GM19467 (cell line): ENCODE measurements at regions not wholly inside any gene's neighbourhood (a gene's known extent, or its start where the extent isn't known, plus 50 kb on each side); places are given as distances from the start of the nearest gene placed in this dataset.

Experiments used
- ATAC-seq: cut with Tn5 transposase; IDR thresholded peaks from one replicate; pipeline ENCODE4 v1.9.1; 2021; ENCODE audit warnings: mild to moderate bottlenecking, moderate library complexity; ENCODE audit not compliant: unreplicated experiment

DNA sequence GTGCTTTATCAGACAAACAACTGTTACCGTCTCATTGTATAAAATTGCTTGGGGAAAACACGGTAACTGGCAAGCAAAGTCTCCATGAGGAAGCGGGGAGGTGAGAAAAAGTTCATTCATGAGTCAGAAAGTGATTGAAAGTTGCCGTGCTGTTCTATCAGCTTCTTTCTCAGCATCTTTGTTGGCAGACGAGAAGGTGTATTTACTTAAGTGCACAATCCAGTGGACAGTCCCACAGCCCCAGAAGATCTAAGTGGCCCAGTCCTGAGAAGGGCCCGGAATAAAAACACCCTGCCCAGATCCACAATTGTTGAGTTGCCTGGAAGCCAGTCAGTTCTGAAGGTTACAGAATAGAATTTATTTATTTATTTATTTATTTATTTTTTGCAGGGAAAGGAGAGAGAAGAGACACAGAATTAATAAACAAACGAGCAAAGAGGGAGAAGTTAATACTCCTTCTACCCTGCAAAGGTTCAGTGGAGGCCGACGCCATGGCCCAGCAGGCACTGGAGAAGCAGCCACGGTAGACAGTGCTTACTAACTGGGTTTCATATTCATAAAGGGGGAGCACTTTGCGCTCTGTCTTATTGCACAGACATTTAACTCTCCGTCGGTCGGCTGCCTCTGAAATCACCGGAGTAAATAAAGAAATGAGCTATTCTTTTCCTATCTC lies 676.0 kb upstream of the SALL3 start:
- ATAC-seq = no peak

DNA sequence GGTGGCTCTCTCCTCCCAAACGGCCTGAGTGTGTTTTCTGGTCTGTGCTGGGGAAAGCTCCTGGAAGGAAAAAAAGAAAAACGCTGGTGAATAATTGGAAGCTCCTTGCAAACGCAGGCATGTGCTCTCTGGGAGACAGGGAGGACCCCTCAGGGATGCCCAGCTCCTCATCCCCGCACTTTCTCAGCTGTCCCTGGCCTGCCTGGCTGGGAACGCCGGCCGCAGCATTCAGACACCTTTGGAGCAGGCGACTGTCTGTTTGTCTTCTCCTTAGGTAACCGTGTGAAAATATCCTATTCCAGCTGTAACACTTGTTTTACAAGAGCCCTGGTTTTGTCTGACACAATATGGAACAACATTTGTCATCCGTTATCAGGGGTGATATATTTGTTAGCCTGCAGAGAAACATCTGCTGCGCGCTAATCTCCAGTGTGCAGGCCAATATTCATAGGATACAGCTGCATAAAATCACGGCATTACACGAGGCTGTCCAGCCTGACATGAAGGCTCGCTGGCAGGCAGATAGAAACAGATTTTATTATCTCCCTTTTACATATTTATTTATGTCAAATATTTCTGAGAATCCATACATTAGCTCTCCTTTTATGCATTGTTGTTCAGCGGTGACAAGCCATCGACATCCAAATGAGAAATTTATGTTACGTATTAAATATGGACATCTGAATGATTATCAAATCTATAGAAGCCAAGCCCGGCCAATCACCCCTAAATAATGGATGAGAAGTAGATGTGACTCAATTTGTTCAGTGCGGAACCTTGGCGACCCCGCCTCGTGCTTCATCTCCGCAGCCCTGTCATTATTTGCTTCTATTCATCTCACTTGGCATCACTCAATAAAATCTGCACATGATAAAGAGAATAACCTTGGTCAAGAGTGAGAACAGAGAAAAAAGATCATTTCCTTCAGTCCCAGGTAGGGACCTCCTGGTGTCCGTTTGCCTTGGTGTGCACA lies 675.1 kb upstream of the SALL3 start:
- ATAC-seq = no peak

DNA sequence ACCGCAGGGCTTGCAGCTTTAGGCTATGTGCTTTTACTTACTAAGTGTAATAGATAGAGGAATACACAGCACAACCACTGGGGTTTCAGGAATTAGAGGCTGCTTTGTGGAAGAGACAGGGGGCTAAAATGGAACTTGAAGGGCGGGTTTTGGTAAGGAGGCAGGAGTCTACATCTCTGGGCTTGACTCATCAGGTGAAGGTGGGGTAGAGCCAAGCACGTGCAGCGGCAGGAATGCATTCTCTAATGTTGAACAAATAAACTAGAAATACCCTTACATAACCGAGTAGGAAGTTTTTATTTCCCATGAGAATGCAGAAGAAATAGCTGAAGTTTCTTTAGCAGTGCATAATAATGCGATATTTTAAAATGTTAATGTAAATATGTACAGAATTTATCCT lies 673.8 kb upstream of the SALL3 start:
- no peak for ATAC-seq

DNA sequence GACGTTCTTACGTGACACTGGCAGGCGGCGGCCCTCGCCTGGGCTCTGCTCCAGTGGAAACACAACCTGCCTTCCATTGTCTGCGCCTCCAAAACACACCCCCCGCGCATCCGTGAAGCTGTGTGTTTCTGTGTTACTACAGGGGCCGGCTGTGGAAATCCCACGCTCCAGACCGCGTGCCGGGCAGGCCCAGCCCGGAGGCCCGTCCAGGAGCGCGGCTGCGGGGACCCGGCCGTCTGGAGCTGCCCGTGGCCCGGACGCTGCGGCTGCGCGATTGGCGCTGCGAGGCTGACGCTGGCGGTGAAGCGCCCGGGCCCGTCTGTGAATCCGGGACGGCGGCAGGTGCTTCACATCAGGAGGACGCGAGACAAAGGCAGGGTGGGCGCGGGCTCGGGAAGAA lies 670.3 kb upstream of the SALL3 start:
- no peak for ATAC-seq

DNA sequence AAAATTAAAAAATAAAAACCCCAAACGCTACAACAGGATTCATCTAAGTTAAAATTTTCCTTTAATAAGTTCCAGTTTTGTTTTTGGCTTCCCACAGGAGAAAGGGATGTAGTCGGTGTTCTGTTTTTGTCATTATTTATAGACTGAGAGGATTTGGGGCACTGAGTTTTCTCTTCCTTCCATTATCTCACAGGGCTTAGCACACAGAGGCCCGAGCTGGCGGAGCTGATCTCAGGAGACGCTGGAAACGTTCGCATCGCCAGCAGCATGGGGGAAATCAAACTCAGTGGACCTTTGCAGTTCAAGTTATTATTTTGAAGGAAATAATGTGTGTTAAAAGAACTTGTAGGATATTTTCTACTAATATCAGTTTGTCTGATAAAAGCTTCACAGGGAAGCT lies 669.7 kb upstream of the SALL3 start:
- ATAC-seq = no peak

DNA sequence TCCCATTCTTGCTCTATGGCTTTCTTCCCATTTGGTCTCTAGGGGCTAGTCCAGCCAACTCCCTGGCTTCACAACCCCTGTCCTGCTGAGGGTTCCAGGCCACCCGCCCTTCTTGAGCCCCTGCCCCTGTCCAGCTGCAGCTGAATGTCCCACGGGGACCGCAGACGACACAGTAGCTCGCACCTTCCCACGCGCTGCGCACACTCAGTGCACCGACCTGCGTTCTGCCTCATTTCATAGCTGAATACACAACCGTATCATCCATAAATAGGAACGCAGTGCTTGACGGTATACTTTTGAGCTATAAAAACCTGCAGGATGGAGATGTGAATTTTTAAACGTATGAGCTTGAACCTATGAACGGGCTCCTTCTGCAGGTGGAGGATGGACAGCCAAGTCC lies 660.4 kb upstream of the SALL3 start:
- no peak for ATAC-seq

DNA sequence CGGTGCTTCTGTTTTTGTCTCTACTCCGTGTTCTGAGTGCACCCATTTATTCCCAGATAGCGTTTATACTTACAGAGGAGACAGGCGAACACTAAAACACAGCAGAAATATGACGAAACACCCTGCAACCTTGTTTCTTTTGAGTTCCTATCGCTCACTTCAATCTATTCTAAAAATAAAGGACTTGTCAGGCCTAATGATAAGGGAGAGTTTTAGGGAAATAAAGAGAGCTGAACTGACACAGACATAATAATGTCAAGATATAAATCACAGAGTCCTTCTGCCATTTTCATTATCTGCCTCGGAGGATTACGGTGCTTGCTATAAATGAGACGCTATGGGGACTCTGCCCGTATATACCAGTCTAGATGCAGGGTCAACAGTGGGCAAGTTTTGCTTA lies 659.7 kb upstream of the SALL3 start:
- ATAC-seq = no peak

DNA sequence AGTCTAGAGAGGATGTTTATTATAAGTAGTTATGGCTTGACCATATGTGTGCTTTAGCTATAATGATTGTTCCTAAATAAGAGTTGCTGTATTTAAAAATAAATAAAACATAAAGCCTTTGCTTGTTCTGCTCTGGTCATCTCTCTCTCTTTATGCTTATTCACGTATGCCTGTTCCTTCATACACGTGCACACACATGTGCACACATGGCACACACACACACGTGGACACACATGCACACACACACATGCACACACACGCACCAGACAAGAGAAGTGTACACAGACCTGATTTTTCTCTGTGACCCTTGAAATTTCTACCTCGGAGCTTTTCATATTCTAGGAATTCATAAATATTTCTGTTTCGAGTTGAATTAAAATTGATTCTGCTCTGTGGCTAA lies 658.2 kb upstream of the SALL3 start:
- no peak for ATAC-seq

DNA sequence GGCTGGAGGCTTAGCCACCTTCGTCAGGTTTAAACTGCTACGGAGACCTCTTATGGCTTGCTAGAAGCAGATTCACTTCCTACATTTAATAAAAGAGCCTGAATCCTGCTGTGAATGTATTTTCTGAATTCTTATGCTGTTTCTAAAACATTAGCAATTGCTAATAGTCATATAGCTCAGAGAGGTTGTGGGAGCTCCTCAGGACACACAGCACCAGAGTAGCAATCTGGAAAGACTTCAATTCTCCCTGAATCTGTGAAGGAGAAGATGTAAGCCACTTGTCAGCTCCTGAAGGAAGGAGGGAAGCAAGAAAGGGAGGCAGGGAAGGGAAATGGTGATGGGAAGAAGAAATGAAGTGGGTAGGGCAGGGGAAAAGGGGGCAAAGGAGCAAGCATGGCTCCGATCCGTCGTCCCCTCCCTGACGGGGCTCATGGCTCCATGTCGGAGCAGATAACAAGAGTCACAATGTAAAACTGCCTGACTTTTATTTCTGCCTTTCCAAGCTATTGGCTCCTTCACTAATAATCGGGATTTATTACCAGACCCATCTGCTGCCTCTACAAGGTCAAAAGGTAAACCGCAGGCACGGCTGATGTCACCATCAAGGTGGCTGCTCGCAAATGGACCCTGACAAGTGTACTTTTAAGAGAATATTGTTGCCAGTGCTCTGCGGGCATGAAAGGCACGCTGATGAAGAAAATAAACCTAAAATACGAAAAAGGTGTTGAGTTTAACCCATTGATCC lies 656.0 kb upstream of the SALL3 start:
- ATAC-seq = no peak

DNA sequence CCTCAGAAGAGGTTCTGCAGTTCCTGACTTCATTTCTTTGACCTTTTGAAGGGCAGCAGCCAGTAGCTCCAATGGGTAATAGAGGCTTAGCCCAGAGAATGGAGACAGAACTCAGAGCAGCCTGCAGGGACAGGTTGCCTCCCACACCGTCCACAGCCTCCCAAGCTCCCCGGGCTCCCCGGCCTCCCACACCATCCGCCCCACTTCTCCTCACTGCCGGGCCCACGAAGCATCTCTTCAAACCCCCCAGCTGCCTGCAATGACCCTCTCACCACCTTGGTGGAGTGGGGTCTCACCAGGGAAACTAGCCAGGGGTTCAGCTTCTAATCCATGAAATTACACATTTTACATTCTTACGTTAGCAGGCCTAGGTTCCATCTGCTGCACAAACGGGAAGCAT lies 652.0 kb upstream of the SALL3 start:
- no peak for ATAC-seq

DNA sequence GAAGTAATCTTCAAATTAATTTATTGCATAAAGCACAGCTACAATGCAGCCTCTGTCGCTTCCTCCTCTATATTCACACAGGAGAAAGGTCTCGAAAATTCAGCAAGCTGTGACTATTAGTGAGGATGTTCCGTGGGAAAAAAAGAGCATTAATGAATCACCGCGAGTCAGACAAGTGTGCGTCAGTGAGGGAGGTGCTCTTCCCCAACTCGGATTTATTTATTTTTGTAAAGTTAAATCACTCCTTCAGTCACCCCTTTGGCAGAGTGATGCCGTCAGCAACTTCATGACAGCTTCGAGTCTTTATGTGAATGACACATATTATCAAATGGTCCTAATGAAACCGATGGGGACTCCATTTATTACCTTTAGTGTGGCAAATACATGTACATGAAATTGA lies 648.9 kb upstream of the SALL3 start:
- ATAC-seq = no peak

DNA sequence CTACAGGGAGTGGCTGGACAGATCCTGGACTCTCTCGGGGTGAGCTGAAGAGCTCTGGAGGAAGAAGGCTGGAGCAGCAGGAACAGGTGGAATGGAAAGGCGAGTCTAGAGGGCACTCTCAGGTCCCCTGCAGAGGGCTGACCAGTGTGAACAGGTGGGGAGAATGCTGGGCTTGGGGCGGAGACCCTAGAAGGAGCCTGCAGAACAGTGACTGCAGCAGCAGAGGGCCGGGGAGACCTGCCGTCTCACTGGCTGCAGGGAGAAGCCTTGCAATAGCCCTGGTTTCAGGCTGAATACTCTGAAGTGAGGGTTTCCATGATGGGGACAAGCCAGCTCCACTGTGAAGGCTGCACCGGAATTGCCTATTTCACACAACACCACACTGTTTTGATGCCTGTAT lies 626.7 kb upstream of the SALL3 start:
- no peak for ATAC-seq

DNA sequence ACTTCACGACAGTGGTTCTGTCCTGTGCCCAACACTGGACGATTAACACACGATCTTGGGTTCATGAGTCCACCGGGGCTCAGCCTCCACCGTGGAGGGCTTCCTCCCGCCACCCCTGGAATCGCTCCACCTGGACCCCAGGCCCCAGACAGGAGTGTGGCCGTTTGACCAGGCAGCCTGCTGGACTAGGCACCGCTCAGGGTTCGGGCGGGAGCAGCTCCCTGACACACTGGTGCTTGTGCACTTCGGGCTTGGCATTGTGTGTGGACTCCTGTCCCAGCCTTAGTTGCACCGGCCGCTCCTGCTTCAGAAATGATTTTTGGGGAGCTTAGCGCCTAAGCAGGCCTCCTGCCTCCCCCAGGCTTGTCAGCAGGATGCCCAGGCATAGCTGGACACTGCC lies 617.4 kb upstream of the SALL3 start:
- no peak for ATAC-seq

DNA sequence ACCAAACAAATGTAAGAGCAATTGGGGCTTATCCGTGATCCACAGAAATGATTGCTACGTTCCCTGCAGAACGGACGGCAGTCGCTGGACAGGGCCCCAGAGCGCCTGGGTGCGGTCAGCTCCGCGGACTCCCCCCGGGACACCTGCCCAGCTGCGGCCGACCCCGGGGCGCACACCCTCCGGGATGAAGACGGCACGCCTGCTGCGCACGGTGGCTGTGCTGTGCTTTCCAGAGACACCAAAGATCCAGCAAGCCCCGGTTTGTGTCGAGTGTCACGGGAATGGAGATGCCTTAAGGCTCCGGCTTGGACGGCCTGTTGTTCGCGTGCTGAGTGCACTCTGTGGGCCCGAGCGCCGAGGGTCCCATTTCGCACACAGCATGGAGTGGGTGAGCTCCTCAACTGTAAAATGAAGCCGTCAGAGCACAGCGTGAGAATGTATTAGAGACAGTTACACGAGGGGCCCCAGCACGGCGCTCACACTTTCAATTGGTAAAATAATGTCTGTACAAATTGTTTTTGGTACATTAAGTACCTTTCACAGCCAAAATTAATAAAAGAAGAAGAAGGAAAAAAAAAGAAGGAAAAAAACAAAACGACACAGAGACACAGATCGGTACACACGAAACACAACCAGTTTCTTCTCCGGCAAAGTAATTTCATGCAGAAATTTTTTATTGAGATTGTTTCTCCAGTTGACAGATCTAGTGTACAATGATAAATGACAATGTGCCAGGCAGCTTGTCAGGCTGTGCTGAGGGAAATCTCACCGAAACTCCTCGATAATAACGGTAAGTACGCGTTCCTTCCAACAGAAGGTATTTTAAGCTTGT lies 615.8 kb upstream of the SALL3 start:
- no peak for ATAC-seq

DNA sequence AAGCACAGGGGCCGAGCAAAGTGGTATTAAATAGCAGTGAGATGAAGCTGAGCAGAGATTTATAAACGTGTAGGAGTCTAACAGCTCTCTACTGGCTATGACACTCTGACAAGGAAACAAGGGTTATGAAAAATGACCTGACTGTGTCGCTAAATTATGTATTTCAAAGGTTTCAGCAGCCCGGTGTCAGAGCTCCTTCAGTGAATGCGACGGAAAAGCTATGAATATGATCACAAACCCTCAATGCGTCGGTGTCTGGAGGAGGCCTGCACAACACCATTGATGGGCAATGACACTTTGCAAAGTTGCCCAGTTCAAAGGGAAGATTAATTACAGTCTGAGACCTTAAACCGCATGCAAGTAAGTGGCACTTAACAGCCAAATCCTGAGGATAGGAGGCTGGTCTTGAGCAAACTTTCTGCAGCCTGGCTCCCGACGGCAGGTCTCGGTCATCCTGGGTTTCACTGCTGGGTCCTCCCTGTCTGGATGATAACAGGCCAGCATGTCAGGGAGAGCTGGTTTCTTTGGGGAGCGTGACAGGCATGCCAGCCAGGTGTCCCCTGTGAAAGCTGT lies 615.1 kb upstream of the SALL3 start:
- ATAC-seq = no peak

DNA sequence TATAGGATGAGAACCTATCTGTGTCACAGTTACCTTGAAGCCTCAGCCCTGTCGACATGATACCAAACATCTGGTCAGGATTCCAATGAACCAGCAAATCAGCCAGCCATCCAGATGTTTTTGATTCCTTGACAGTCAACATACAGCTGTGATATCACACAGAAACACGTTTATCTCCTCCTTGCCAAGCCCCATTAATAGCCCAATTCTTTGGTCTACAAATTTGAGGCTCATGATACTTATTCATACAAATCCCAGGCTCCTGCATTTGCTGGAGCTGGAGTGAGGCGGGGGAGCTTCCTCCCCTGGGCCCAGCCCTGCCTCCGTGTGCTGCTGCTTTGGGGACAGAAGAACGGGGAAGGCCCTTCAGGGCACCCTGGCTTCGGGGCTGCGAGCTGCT lies 611.6 kb upstream of the SALL3 start:
- no peak for ATAC-seq

DNA sequence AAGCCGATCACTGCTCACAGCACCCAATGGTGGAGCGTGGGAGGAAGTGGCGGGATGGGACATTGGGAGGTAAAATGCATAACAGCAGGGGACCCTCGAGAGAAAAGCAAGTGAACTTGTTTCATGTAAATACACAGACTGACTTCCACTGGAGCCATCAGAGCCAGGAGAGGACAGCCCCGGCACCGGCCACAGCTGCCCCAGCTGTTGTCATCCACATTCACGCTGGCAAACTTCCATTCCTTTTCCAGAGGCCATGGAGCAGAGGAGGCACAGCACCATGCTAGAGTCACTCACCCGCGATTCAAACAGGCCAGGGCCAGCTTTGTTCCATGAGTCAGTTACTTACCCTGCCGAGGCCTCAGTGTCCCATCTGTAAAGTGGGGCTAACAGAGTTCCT lies 610.9 kb upstream of the SALL3 start:
- ATAC-seq = no peak

DNA sequence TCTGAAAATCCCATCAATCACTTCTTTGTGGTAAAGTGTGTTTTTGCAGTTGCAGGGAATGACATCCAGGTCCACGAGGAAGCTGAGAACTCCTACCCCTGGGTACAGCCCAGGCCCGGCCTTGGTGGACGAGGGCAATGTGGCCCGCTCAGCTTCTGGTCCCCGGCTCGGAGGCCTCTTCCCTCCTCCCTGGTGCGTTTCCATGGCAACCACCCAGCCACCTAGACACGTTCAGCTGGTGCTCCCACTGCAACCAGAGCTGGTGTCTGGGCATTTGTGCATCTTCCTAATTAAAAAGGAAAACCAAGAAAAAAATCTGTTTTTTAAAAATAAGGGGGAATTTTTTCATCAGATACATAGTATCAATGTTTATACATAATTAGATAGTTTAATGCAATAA lies 603.6 kb upstream of the SALL3 start:
- ATAC-seq = no peak

DNA sequence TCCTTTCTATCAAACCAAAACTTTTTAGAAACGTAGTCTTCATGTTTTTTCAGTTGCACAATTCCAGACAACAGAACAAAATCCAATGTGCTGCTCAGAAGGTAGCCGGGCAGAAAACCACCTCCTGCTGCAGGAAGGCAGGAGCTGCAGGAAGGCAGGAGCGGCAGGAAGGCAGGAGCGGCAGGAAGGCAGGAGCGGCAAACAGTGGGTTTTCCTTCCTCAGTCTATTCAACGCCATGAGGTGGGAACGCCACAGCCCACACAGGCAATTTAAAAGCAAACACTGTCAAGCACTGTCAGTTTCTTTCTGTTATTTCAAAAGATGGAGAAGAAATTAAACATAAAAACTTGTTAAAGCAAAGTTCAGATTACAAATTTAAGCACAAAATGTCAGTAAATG lies 601.2 kb upstream of the SALL3 start:
- no peak for ATAC-seq

DNA sequence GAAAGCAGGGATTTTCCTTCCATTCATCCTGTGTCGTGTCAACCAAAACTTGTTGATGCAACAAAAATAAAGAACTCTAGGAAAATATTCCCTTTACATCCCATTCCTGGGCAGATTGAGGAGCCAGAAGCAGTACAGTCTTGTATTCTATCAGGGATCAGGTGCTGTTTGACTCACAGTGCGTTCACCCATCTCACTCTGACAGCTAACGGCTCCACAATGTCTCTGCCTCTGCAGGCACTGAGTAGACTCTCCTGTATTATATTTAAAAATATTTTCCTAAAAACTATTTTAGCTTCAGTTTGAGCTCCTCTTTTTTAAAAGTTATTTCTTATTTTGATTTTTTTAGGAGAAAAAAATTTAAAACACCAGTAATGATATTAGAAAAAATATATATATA lies 600.6 kb upstream of the SALL3 start:
- no peak for ATAC-seq
